DMS153 treated with DMSO at 0.1 percent for 48 hours (cell line): ENCODE measurements at regions not wholly inside any gene's neighbourhood (a gene's known extent, or its start where the extent isn't known, plus 50 kb on each side); places are given as distances from the start of the nearest gene placed in this dataset.
"Not testable (repeated sequence)": the region's sequence is repeated elsewhere in the genome, so short reads cannot be mapped to it uniquely, and the experiment has no call there.

Source experiments
- DNase-seq: peaks from one replicate; lab custom pipeline; 2025; ENCODE audit not compliant: unreplicated experiment; lab: John Stamatoyannopoulos, UW

DNA sequence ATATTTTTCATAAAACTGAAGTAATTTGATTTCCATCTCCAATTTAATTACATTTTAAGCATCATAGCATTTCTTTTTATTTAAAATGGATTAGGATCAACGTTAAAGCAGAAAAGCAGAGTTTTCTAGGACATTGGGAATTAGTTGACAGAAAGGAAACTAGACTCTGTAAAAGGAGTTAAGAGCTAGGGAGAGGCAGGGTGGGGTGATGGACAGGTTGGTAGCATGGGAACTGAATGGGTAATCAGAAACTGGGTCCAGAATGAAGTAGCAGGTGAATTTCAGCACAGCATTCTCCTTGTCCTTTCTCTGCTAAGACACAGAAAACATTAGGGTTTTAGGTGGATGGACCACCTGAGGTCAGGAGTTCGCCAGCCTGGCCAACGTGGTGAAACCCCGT, 97.6 kb downstream of the ANAPC4 start:
- no peak for DNase-seq

DNA sequence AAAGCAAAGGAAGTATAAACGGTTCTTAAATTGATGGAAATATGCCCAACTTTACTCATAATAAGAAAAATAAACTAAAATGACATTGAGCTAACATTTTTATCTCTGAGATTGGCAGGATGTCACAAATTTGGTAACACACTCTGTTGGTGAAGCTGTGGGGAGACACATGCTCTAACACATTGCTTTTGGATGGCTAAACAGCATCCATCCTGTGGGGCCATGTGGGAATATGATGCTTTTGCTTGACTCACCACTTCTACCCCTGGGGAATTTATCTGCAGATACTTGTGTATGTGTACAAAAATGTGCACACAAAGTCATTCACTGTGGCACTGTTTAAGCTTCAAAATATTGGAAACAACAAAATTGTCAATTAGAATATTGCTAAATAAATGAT, 100.2 kb downstream of the ANAPC4 start:
- DNase-seq: no peak

GRCh38 chr4:25481648-25482047, 104.6 kb downstream of the ANAPC4 start:
- no peak for DNase-seq

GRCh38 chr4:25484243-25484721, 107.2 kb downstream of the ANAPC4 start:
- DNase-seq: peak; percentile 12

GRCh38 chr4:25485104-25485503, 108.0 kb downstream of the ANAPC4 start:
- no peak for DNase-seq

DNA sequence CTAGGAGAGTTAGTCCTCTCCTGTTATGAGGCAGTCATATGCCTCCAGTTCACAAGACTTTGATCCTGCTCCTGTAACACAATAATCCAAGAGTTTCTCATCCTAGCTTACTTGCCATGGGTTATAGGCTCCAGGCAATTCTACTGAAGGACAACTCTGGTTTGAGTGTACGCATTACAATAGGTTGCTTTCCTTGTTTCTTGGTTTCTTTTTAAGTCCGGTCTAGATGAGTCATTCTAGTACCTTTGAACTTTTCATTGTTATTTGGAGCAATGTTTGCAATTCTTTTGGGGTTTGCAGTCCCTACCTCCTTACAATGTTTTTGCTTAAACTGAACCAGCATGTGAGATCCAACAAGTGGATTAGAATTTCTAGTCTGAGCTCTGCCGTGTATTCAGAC, 109.1 kb downstream of the ANAPC4 start:
- no peak for DNase-seq

- no peak for DNase-seq
These were observed 110.1 kb downstream of the ANAPC4 start for GRCh38 chr4:25487155-25487554.

DNA sequence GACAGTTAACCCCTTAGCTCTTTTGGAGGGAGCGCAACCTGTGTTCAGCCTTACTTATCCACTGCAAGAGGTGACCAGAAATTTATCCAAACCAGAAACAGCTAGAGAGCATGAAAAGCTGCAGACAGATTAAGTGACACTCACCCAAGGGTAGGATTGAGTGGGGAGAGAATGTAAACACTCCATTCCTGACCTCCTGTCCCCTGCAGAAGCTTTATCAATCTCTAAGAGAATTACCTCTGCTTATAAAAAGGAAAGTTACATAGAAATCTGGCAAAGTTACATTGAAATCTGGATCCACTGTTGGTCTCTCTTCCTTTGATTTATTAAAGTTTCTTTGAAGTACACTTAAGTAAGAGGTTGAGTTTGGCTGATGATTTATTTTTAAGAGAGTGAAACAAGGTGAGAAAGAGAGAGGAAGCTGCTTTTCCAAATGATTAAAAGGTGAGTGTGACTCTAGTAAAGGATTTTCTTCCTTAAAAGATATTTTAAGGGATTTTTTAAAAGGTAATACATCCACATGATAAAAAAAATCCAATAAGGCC, 112.3 kb downstream of the ANAPC4 start:
- DNase-seq: no peak

DNA sequence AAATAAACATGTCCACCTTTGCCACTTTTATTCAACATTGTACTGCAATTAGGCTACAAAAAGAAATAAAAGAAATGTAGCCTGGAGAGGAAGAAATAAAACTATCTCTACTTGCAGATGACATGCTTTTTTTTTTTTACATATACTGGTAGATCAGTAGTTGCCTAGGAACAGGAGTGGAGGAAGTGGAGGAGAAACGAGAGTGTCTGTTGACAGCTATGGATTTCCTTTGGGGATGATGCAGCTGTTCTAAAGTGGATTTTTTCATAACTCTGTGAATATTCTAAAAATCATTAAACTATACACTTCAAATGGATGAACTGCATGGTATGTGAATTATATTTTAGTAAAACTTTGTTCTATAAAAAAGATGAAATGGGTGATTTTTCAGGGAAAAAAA, 116.4 kb downstream of the ANAPC4 start:
- DNase-seq: no peak

GRCh38 chr4:25494166-25494565, 117.1 kb downstream of the ANAPC4 start:
- no peak for DNase-seq

DNA sequence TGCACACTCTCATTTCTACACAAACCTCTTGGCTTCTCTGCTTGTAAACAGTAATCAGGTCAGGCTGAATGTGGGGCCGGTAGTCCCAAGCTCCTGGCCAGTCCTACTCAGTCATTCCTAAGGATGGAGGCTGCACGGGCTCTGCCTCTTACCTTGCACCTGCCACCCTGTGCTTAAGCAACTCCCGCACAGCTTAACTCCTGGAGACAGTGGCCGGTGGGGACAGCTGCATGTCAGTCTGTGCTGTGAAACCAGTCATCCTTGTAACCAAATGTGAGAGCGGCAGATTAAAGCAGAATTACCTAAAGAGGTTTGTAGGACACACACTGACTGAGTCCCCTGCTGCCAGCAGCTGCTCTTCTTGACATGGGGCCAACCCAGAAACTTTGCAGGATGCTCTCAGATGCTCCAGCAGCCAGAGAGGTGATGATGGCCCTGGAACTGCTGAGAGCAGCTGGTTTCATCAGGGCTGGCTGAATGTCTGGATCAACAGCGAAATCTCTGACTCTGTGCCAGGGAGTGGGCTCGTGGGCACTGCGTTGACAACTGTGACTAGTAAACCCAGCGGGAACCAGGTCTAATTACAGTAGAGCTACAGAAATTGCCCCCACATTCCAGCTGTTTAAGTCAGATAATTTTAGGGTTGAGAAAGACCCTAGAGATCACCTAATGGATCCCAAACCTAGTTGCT, 123.7 kb downstream of the ANAPC4 start:
- no peak for DNase-seq

- DNase-seq: no peak
These were observed 125.1 kb downstream of the ANAPC4 start for GRCh38 chr4:25502115-25502514.

GRCh38 chr4:25503779-25504178, 126.7 kb downstream of the ANAPC4 start:
- no peak for DNase-seq

DNA sequence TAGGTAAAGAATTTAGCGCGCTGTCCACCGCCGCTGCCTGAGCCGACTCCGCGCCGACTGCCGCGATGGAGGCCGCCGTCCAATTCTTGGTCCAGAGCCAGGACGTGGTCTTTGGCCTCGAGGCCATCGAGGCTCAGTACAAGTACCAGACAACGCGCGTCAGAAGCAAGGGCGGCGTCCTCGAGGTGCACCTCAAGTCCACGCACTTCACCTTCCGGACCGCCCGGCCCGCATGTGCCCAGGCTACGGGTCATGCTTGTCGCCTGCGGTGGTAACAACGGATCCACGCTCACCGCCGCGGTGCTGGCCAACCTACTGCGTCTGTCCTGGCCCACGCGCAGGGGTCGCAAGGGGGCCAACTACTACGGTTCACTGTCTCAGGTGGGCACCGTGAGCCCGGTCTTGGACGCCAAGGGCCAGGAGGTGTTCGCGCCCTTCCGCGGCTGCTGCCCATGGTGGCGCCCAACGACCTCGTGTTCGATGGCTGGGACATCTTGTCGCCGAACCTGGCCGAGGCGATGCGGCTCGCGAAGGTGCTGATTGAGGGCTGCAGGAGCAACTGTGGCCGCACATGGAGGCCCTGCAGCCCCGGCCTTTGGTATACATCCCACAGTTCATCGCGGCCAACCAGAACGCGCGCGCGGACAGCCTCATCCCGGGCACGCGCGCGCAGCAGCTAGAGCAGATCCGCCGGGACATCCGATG, 128.0 kb downstream of the ANAPC4 start:
- no peak for DNase-seq

GRCh38 chr4:25505637-25505991, 128.6 kb downstream of the ANAPC4 start:
- no peak for DNase-seq

DNA sequence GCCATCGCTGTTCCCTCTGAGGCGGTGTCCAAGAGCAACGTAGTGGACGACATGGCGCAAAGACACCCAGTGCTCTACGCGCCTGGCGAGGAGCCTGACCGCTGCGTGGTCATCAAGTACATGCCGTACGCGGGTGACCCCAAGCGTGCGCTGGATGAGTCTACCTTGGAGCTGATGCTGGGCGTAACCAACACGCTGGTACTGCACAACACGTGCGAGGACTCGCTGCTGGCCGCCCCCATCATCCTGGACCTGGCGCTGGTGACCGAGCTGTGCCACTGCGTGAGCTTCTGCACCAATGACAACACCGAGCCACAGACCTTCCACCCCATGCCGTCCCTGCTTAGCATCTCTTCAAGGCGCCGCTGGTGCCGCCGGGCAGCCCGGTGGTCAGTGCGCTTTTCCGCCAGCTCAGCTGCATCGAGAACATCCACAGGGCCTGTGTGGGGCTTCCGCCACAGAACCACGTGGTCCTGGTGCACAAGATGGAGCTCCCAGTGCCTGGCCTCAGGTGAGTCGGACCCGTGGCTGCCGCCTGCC, 129.0 kb downstream of the ANAPC4 start:
- no peak for DNase-seq

GRCh38 chr4:25509646-25510045, 132.6 kb downstream of the ANAPC4 start:
- no peak for DNase-seq

- DNase-seq: not testable (repeated sequence)
These were observed 134.8 kb downstream of the ANAPC4 start for GRCh38 chr4:25511823-25512222.

DNA sequence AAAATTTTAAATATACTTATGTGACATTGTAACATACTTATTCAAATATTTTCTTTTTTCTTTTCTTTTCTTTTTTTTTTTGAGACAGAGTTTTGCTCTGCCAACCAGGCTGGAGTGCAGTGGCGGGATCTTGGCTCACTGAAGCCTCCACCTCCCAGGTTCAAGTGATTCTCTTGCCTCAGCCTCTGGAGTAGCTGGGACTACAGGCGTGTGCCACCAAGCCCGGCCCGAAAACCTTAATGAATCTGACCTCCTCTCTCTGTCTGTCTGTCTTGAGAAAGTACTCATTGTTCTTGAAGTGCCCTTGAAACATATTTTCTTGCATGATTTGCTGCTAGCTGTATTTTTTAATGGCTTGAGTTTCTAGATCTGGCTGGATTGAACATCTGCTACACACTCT, 136.8 kb downstream of the ANAPC4 start:
- no peak for DNase-seq

GRCh38 chr4:25523405-25523804, 132.2 kb upstream of the SLC34A2 start:
- DNase-seq: no peak

DNA sequence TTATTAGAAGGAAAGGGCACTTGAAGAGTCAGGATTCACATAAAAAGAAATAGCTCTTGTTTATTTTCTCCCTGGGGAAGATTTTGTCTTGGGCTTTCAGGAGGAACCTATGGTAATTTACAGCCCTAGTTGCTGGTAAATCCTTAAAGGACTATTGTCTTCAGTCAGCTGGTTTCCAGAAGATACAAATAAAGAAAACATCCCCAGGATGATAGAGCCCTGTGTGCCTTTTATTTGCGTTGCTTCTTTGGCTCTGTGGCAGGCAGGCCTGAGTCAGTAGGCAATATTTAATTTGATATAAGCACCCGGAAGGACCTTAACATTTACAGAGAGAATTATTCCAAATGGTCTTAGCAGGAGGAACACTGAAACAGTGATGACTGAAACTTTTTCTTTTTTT, 131.0 kb upstream of the SLC34A2 start:
- DNase-seq: no peak

DNA sequence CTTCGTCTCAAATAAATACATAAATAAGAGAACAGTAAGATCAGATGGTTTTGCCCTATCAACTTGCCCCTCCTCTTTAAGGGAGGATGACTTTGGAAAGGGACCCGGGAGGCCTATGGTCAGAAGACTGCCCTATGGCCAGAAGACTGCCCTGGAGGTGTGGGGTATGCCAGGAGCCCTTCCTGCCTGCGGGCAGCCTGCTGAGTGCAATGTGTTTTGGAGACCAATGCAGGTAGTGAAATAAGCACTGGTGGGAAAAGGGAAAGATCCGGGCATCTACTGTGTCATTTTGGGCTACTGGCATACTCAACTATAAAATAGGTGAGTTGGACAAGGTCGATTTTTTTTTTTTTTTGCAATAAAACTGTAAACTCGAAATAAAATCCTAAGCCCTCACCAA, 129.8 kb upstream of the SLC34A2 start:
- no peak for DNase-seq
